Omental fat pad (tissue), 3 donors: ENCODE measurements at regions not wholly inside any gene's neighbourhood (a gene's known extent, or its start where the extent isn't known, plus 50 kb on each side); places are given as distances from the start of the nearest gene placed in this dataset.
"Not testable (repeated sequence)": the region's sequence is repeated elsewhere in the genome, so short reads cannot be mapped to it uniquely, and the experiment has no call there.

ENCODE experiments used
- ATAC-seq: fragments of 150-250 bp; one replicate; pipeline ENCODE4 v1.9.1; 2016; ENCODE audit warnings: mild to moderate bottlenecking, moderate library complexity; ENCODE audit not compliant: low FRiP score
- DNase-seq: peaks from one replicate; pipeline ENCODE4 v3.0.0-alpha.2; 2019; ENCODE audit warnings: low spot score
- TF ChIP-seq, protein P1 (sequence below), 3 donors: fragments of 450-650 bp; IDR thresholded peaks; one replicate each; pipeline ENCODE4 v1.5.1; 2016 to 2017; ENCODE audit warnings: antibody characterized with exemption in 3 of 3, mild to moderate bottlenecking in 3 of 3, moderate library complexity in 2 of 3

DNA sequence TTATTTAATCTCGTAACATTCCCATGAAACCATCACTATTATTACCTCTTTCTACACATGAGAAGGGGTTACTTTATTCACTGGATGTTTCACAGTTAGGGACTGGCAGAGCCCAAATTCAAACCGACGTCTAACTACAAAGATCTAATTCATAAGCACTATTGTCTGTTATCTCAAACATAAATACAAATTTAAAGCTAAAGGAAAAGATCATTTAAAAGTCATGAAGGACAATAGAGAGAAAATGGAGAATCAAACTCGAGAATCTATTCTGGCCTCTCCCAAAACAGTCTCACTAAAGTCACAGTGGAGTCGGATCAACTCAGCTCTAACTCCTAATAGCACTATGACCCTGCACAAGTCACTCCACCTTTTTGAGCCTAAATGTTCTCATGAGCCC lies 287.7 kb downstream of the ZIC4 start:
- ATAC-seq: no peak
- no peak for DNase-seq
- TF ChIP-seq, protein P1, sequence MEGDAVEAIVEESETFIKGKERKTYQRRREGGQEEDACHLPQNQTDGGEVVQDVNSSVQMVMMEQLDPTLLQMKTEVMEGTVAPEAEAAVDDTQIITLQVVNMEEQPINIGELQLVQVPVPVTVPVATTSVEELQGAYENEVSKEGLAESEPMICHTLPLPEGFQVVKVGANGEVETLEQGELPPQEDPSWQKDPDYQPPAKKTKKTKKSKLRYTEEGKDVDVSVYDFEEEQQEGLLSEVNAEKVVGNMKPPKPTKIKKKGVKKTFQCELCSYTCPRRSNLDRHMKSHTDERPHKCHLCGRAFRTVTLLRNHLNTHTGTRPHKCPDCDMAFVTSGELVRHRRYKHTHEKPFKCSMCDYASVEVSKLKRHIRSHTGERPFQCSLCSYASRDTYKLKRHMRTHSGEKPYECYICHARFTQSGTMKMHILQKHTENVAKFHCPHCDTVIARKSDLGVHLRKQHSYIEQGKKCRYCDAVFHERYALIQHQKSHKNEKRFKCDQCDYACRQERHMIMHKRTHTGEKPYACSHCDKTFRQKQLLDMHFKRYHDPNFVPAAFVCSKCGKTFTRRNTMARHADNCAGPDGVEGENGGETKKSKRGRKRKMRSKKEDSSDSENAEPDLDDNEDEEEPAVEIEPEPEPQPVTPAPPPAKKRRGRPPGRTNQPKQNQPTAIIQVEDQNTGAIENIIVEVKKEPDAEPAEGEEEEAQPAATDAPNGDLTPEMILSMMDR (IDR thresholded peaks at IDR 0.05): no peak

DNA sequence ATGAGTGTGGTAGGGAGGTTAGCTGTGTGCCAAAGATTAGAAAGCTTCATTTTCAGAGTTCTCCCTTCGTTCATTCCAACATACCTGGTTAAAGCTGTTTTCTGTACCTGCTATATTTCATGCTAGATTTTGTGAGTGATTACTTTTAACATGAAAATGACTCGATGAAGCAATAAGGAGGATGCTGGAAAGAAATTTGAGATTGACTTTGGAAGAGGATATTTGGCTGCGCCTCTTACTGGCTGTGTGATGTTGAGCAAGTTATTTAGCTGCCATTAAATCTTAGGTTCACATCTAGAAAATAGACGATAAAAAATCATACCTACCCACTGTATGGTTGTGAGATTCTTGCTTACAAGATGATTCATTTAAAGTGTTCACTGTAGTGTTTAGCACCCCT lies 288.7 kb downstream of the ZIC4 start:
- TF ChIP-seq, protein P1 (IDR thresholded peaks at IDR 0.05): no peak
- ATAC-seq: no peak
- no peak for DNase-seq

- TF ChIP-seq, protein P1 (IDR thresholded peaks at IDR 0.05): no peak
- ATAC-seq: no peak
- no peak for DNase-seq
These were observed 292.9 kb downstream of the ZIC4 start for GRCh38 chr3:147113293-147114044.

- no peak for ATAC-seq
- TF ChIP-seq, protein P1 (IDR thresholded peaks at IDR 0.05): no peak
- DNase-seq: no peak
These were observed 307.3 kb downstream of the ZIC4 start for GRCh38 chr3:147099076-147099475.

DNA sequence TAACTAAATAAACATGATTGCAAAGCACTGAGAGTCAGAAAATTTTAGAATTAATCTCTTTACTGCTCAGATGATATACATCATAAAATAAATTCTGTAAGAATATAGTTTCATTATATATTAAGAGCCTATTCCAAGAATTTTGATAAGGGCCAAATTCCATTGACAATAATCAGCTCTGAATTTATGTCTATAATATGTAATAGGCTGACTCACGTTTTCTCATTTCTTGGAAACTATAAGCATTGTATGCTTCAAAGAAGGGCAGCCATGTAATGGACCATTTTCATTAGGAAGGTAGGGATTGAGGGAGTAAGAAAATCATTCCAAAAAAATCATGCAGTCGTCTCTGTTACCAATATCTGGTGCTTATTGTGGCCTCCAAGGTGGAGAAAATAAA lies 315.9 kb downstream of the ZIC4 start:
- TF ChIP-seq, protein P1 (IDR thresholded peaks at IDR 0.05): no peak
- DNase-seq: no peak
- no peak for ATAC-seq

DNA sequence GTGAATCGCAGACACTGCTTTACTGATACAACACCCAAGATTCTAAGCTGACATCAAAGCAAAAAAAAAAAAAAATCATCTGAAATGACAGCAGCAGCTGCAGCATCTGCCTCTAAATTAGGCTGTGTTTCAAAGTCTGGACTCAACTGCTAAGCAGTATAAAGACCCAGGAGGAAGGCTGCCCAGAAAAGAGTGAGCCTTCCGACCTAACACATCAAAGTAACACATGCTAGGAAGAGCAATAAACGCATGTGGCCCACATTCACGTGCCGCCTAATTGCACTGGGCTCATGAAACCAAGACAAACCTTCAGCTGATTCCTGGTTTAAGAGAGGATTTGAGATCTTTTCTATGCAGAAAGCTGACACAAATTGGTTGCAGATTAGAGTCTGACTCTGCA lies 317.1 kb downstream of the ZIC4 start:
- DNase-seq (no peak), ATAC-seq (no peak)
- TF ChIP-seq, protein P1 (IDR thresholded peaks at IDR 0.05): no peak

DNA sequence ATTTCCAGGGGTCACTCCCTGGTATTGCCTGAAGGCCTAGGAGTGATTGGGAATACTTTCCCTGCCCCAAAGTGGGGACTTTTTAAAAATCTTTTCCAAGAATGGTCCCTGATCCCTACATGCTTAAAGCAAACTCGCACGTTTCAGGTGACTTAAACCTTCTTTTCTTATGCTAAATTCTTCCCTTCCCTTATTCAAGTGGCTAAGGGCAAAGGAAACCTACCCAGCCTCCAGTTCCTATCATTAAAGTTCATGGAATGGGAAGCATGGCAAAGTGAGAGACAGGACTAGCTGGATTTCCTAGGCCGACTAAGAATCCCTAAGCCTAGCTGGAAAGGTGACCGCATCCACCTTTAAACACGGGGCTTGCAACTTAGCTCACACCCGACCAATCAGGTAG lies 346.8 kb downstream of the ZIC4 start:
- DNase-seq, ATAC-seq: not testable (repeated sequence)
